PC-9 (cell line): ENCODE measurements at regions not wholly inside any gene's neighbourhood (a gene's known extent, or its start where the extent isn't known, plus 50 kb on each side); places are given as distances from the start of the nearest gene placed in this dataset.

Source experiments
- BruUV-seq: library from RNA; stranded (reverse); fragments of 400-500 nt; replicated peaks from 2 replicates; lab custom pipeline; 2021; lab: Mats Ljungman, UMichigan
- CTCF ChIA-PET: fragments of 300-600 bp; sonication (Branson Sonifier 250); formaldehyde crosslinking; loops from one replicate; lab custom pipeline; 2022; ENCODE audit warnings: antibody characterized with exemption; lab: Charles Lee
- POLR2A ChIA-PET: fragments of 300-600 bp; sonication (Branson Sonifier 250); formaldehyde crosslinking; loops from one replicate; lab custom pipeline; 2022; ENCODE audit warnings: antibody characterized with exemption; ENCODE audit not compliant: unreplicated experiment; lab: Charles Lee
- DNase-seq, 2 experiments: peaks; one replicate each; pipeline versions ENCODE4 v3.0.0 to v3.0.0-alpha.2; 2015 to 2022; ENCODE audit warnings: mixed read lengths in 1 of 2
- H2AFZ ChIP-seq: fragments of 200-600 bp; sonication (generic); 2 replicates; pipeline ENCODE4 v1.8.1; 2017; ENCODE audit warnings: antibody characterized with exemption
- H3F3A ChIP-seq: fragments of 200-600 bp; sonication (generic); 2 replicates; pipeline ENCODE4 v1.8.1; 2017; ENCODE audit warnings: antibody characterized with exemption, mild to moderate bottlenecking, low read depth; ENCODE audit not compliant: insufficient read depth
- H3K27ac ChIP-seq: fragments of 200-600 bp; sonication (generic); 2 replicates; pipeline ENCODE4 v1.6.1; 2016; ENCODE audit warnings: mixed run types
- H3K27me3 ChIP-seq: fragments of 200-600 bp; sonication (generic); 2 replicates; pipeline ENCODE4 v1.6.1; 2016; ENCODE audit warnings: low read depth, mixed run types; ENCODE audit not compliant: insufficient read depth
- H3K36me3 ChIP-seq: fragments of 200-600 bp; sonication (generic); 2 replicates; pipeline ENCODE4 v1.6.1; 2016; ENCODE audit warnings: low read depth, mixed run types
- H3K4me1 ChIP-seq: fragments of 200-600 bp; sonication (generic); replicated peaks from 2 replicates; pipeline ENCODE4 v1.6.1; 2016; ENCODE audit warnings: mixed run types; ENCODE audit not compliant: insufficient read depth
- H3K4me2 ChIP-seq: fragments of 200-600 bp; sonication (generic); 2 replicates; pipeline ENCODE4 v1.6.1; 2017; ENCODE audit warnings: mixed run types
- H3K4me3 ChIP-seq: fragments of 200-600 bp; sonication (generic); 2 replicates; pipeline ENCODE4 v1.6.1; 2016; ENCODE audit warnings: mixed run types
- H3K79me2 ChIP-seq: fragments of 200-600 bp; sonication (generic); 2 replicates; pipeline ENCODE4 v1.6.1; 2017; ENCODE audit warnings: low read depth, mixed run types
- H3K9me2 ChIP-seq: fragments of 200-600 bp; sonication (generic); 2 replicates; pipeline ENCODE4 v1.8.1; 2017; ENCODE audit warnings: mild to moderate bottlenecking; ENCODE audit not compliant: insufficient read depth
- H3K9me3 ChIP-seq: fragments of 200-600 bp; sonication (generic); 2 replicates; pipeline ENCODE4 v1.8.1; 2016; ENCODE audit warnings: low read depth; ENCODE audit not compliant: insufficient read depth
- H4K20me1 ChIP-seq: fragments of 200-600 bp; sonication (generic); 2 replicates; pipeline ENCODE4 v1.8.1; 2017; ENCODE audit not compliant: insufficient read depth
- CTCF ChIP-seq: fragments of 200-600 bp; sonication (generic); conservative IDR thresholded peaks from 2 replicates; pipeline ENCODE4 v1.6.1; 2017; ENCODE audit warnings: mixed run types, antibody characterized with exemption, mild to moderate bottlenecking, moderate library complexity
- EZH2 ChIP-seq: fragments of 200-600 bp; sonication (generic); IDR thresholded peaks from 2 replicates; pipeline ENCODE4 v1.8.0; 2017; ENCODE audit warnings: antibody characterized with exemption, low read depth
- intact Hi-C: fragments of 100-400 bp; cut with micrococcal nuclease; formaldehyde crosslinking; loops from one replicate; pipeline ENCODE4 v1.10.0; 2022; ENCODE audit not compliant: unreplicated experiment

- TF ChIP-seq EZH2 (no peak), CTCF (no peak)
- BruUV-seq: no TSS peak
Measured at GRCh38 chr18:67331857-67332256, 184.7 kb downstream of the DSEL start.

GRCh38 chr18:67319109-67319508 is 197.4 kb downstream of the DSEL start:
- Histone ChIP-seq H3K4me3 (no peak overlapping the region), H3K9me3 (no peaks in the 10 kb centered on the region), H3K4me1 (no peaks in the 10 kb centered on the region), H3K36me3 (no peaks in the 10 kb centered on the region), H3K79me2 (no peaks in the 10 kb centered on the region), H4K20me1 (no peaks in the 10 kb centered on the region), H3K27ac (no peak overlapping the region), H2AFZ (no peak overlapping the region), H3K4me2 (no peak overlapping the region), H3F3A (no peaks in the 10 kb centered on the region), H3K27me3 (no peaks in the 10 kb centered on the region), H3K9me2 (no peaks in the 10 kb centered on the region)
- DNase-seq: no peak
- TF ChIP-seq CTCF (no peak), EZH2 (no peak)
- POLR2A ChIA-PET: no interaction called here
- intact Hi-C loops: no loop called here
- CTCF ChIA-PET: no interaction called here
- BruUV-seq: no TSS peak

More at GRCh38 chr18:67331857-67332256, 184.7 kb downstream of the DSEL start:
- Histone ChIP-seq H3K27me3 (no peaks in the 10 kb centered on the region), H3K36me3 (no peaks in the 10 kb centered on the region), H3K9me3 (no peaks in the 10 kb centered on the region), H2AFZ (no peak overlapping the region), H3K27ac (no peak overlapping the region), H3K9me2 (no peaks in the 10 kb centered on the region), H4K20me1 (no peaks in the 10 kb centered on the region), H3K4me3 (no peak overlapping the region), H3K4me2 (no peak overlapping the region), H3F3A (no peaks in the 10 kb centered on the region), H3K4me1 (no peaks in the 10 kb centered on the region), H3K79me2 (no peaks in the 10 kb centered on the region)
- ChIA-PET POLR2A (no interaction called here), CTCF (no interaction called here)
- no peak for DNase-seq
- intact Hi-C loops: no loop called here

- intact Hi-C loops: no loop called here
- POLR2A ChIA-PET: no interaction called here
- TF ChIP-seq CTCF (no peak), EZH2 (no peak)
- no peaks in the 10 kb centered on the region for H3K9me3 ChIP-seq
- no peaks in the 10 kb centered on the region for H3K79me2 ChIP-seq
- H3K4me1 ChIP-seq: no peaks in the 10 kb centered on the region
- H3K36me3 ChIP-seq: no peaks in the 10 kb centered on the region
- no peak overlapping the region for H3K27ac ChIP-seq
- no peaks in the 10 kb centered on the region for H3F3A ChIP-seq
- H4K20me1 ChIP-seq: no peaks in the 10 kb centered on the region
- no peaks in the 10 kb centered on the region for H3K27me3 ChIP-seq
- no peaks in the 10 kb centered on the region for H3K9me2 ChIP-seq
- H2AFZ ChIP-seq: no peak overlapping the region
- no peak overlapping the region for H3K4me2 ChIP-seq
- no peak overlapping the region for H3K4me3 ChIP-seq
- no peak for DNase-seq
- CTCF ChIA-PET: no interaction called here
- no TSS peak for BruUV-seq
Measured at GRCh38 chr18:67318651-67319050, 197.9 kb downstream of the DSEL start.
